HG03025 (cell line): ENCODE measurements at regions not wholly inside any gene's neighbourhood (a gene's known extent, or its start where the extent isn't known, plus 50 kb on each side); places are given as distances from the start of the nearest gene placed in this dataset.

Source experiments
- ATAC-seq: cut with Tn5 transposase; IDR thresholded peaks from one replicate; pipeline ENCODE4 v1.9.1; 2021; ENCODE audit warnings: mild to moderate bottlenecking, moderate library complexity; ENCODE audit not compliant: unreplicated experiment, low FRiP score

GRCh38 chr5:158086856-158087255, 227.9 kb upstream of the CLINT1 start:
- no peak for ATAC-seq

GRCh38 chr5:158084292-158084691, 225.3 kb upstream of the CLINT1 start:
- no peak for ATAC-seq

- ATAC-seq = no peak
Observed at GRCh38 chr5:158082696-158083287, 223.8 kb upstream of the CLINT1 start.

GRCh38 chr5:158080112-158080511, 221.2 kb upstream of the CLINT1 start:
- no peak for ATAC-seq

GRCh38 chr5:158079097-158079496, 220.2 kb upstream of the CLINT1 start:
- no peak for ATAC-seq

GRCh38 chr5:158074992-158075769, 216.2 kb upstream of the CLINT1 start:
- ATAC-seq = no peak

GRCh38 chr5:158074597-158074991, 215.6 kb upstream of the CLINT1 start:
- ATAC-seq = no peak

GRCh38 chr5:158070859-158071258, 211.9 kb upstream of the CLINT1 start:
- no peak for ATAC-seq

- no peak for ATAC-seq
Observed at GRCh38 chr5:158069838-158070237, 210.9 kb upstream of the CLINT1 start.

- no peak for ATAC-seq
Observed at GRCh38 chr5:158068964-158069363, 210.0 kb upstream of the CLINT1 start.

GRCh38 chr5:158066076-158066475, 207.1 kb upstream of the CLINT1 start:
- no peak for ATAC-seq

- no peak for ATAC-seq
Observed at GRCh38 chr5:158064334-158065123, 205.6 kb upstream of the CLINT1 start.

GRCh38 chr5:158063052-158063451, 204.1 kb upstream of the CLINT1 start:
- no peak for ATAC-seq

- ATAC-seq = no peak
Observed at GRCh38 chr5:158061451-158061850, 202.5 kb upstream of the CLINT1 start.

GRCh38 chr5:158060212-158060611, 201.3 kb upstream of the CLINT1 start:
- no peak for ATAC-seq

- ATAC-seq = no peak
Observed at GRCh38 chr5:158058208-158059120, 199.5 kb upstream of the CLINT1 start.

GRCh38 chr5:158056130-158056825, 197.3 kb upstream of the CLINT1 start:
- no peak for ATAC-seq

- ATAC-seq = no peak
Observed at GRCh38 chr5:158055111-158055501, 196.2 kb upstream of the CLINT1 start.

- no peak for ATAC-seq
Observed at GRCh38 chr5:158054223-158055110, 195.5 kb upstream of the CLINT1 start.
